ENCODE measurements at regions not wholly inside any gene's neighbourhood (a gene's known extent, or its start where the extent isn't known, plus 50 kb on each side); places are given as distances from the start of the nearest gene placed in this dataset.

GRCh38 chr4:57877047-57877458 lies 766.9 kb upstream of the IGFBP7 start:
- Histone ChIP-seq H4K20me1 (replicated peaks; ENCODE audit: control insufficient read depth, extremely low read depth, insufficient read depth, low read length) (no peaks in the 10 kb centered on the region), H3K4me1 (ENCODE audit: control insufficient read depth, extremely low read depth, insufficient read depth, low read length) (no peaks in the 10 kb centered on the region), H3K27ac (ENCODE audit: insufficient read depth, low read depth, low read length) (no peak overlapping the region), H3K9ac (replicated peaks; ENCODE audit: extremely low read depth, insufficient read depth, low read length) (no peak overlapping the region), H3K4me2 (ENCODE audit: insufficient read depth, low read length) (no peak overlapping the region), H2AFZ (ENCODE audit: low read depth, low read length) (no peak overlapping the region), H3K27me3 (ENCODE audit: control insufficient read depth in 2 of 2, insufficient read depth in 2 of 2, low read length in 2 of 2) (no peaks in the 10 kb centered on the region), H3K4me3 (replicated peaks in 1 of 3; ENCODE audit: insufficient read depth in 1 of 3, low read depth in 1 of 3, low read length in 3 of 3) (no peak overlapping the region), H3K9me3 (replicated peaks; ENCODE audit: control insufficient read depth, insufficient read depth, low read length) (no peaks in the 10 kb centered on the region), H3K79me2 (ENCODE audit: control insufficient read depth, insufficient read depth, low read length) (no peaks in the 10 kb centered on the region), H3K9me1 (replicated peaks; ENCODE audit: control insufficient read depth, extremely low read depth, insufficient read depth, low read length) (no peaks in the 10 kb centered on the region), H3K36me3 (ENCODE audit: control insufficient read depth in 2 of 2, extremely low read depth in 1 of 2, insufficient read depth in 2 of 2, low read length in 2 of 2) (no peaks in the 10 kb centered on the region)
- DNase-seq (ENCODE audit: low read depth, low spot score), result no peak
- BruUV-seq (replicated peaks), result no TSS peak
- no peak for FAIRE-seq
- CTCF ChIA-PET, result no interaction called here
- dilution Hi-C loops (cut with MboI; ENCODE audit: extremely low pct_ligation_motif_present, low sequenced_read_pairs), result no loop called here
- POLR2A ChIA-PET, result no interaction called here
- intact Hi-C loops (cut with micrococcal nuclease), result no loop called here
- TF ChIP-seq JUN (IDR thresholded peaks at IDR 0.05; ENCODE audit: borderline replicate concordance, insufficient read depth, insufficient read length, low read depth), result no peak
- no peak for TF ChIP-seq CTCF (IDR thresholded peaks at IDR 0.05; ENCODE audit: extremely low read depth in 1 of 2, insufficient read depth in 1 of 2, low read depth in 1 of 2, low read length in 2 of 2)
- no peak for TF ChIP-seq POLR2A (IDR thresholded peaks at IDR 0.05; ENCODE audit: low read depth, low read length)
- TF ChIP-seq GATA2 (IDR thresholded peaks at IDR 0.05; ENCODE audit: insufficient read depth, insufficient read length, low read depth, low read length), result no peak
- no peak for TF ChIP-seq FOS (IDR thresholded peaks at IDR 0.05; ENCODE audit: borderline replicate concordance, insufficient read depth, low read length)
- no peak for TF ChIP-seq POLR2AphosphoS5 (IDR thresholded peaks at IDR 0.05; ENCODE audit: insufficient read depth, low read depth, low read length)
- no peak for TF ChIP-seq MYC (IDR thresholded peaks at IDR 0.05; ENCODE audit: low read depth, low read length)
- no peak for TF ChIP-seq EZH2 (IDR thresholded peaks at IDR 0.05; ENCODE audit: borderline replicate concordance, low read depth, low read length, severe bottlenecking)
- no peak for TF ChIP-seq MAX (IDR thresholded peaks at IDR 0.05; ENCODE audit: insufficient read depth, insufficient read length)

All from endothelial cell of umbilical vein (primary cell).